ENCODE measurements at regions not wholly inside any gene's neighbourhood (a gene's known extent, or its start where the extent isn't known, plus 50 kb on each side); places are given as distances from the start of the nearest gene placed in this dataset.
"Not testable (repeated sequence)": the region's sequence is repeated elsewhere in the genome, so short reads cannot be mapped to it uniquely, and the experiment has no call there.

- peaks cover 20 to 30% (median 27%) of the 10 kb centered on the region in 3 donors for H3K4me1 Mint-ChIP-seq
- H3K27me3 Mint-ChIP-seq; H3K36me3 Mint-ChIP-seq; H3K27me3 ChIP-seq (ENCODE audit: insufficient read depth, low read length, poor library complexity, severe bottlenecking); DNase-seq; POLR2A ChIA-PET; H3K27ac ChIP-seq (ENCODE audit: low read depth, low read length); H3K9me3 Mint-ChIP-seq; H3K36me3 ChIP-seq (ENCODE audit: insufficient read depth, low read length); H3K4me3 ChIP-seq (ENCODE audit: low read length); H3K9me3 ChIP-seq (ENCODE audit: low read length); H3K4me3 Mint-ChIP-seq; H3K27ac Mint-ChIP-seq: not testable (repeated sequence)
- H3K4me1 ChIP-seq (ENCODE audit: insufficient read depth, low read length) = peaks cover 17% of the 10 kb centered on the region
- CTCF ChIA-PET = interaction anchor here (1.9 kb wide), 1 partner anchor 12 kb away, joined by 5 read pairs; no protein-coding TSS in a partner anchor
These were observed 109.5 kb downstream of the AKAP11 start for GRCh38 chr13:42381426-42381825.

DNA sequence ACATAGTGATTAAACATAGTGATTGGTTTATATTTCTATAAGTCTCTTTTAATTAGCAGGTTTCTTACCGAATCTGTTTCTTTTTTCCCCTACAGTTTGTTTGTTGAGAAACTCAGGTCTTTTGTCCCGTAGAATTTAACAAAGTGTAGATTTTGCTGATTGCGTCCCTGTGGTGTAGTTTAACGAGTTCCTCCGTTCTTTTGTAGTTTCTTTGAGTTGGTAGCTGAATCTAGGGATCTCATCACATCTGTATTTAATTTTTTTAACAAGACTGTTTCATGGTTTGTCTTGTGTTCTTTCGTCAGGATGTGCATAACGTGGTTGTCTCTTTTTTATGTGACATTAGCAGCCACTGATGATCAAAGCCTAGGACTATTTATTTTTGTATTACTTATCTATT, 111.1 kb downstream of the AKAP11 start:
- Histone ChIP-seq H3K4me1 (ENCODE audit: insufficient read depth, low read length) (peaks cover 16% of the 10 kb centered on the region), H3K27me3 (ENCODE audit: insufficient read depth, low read length, poor library complexity, severe bottlenecking) (no peaks in the 10 kb centered on the region), H3K36me3 (ENCODE audit: insufficient read depth, low read length) (no peaks in the 10 kb centered on the region), H3K9me3 (ENCODE audit: low read length) (no peaks in the 10 kb centered on the region), H3K4me3 (ENCODE audit: low read length) (no peak overlapping the region), H3K27ac (ENCODE audit: low read depth, low read length) (no peak overlapping the region)
- CTCF ChIA-PET = interaction anchor here (1.8 kb wide), 1 partner anchor 17 kb away, joined by 4 read pairs; no protein-coding TSS in a partner anchor
- Mint-ChIP-seq H3K27ac (no peak overlapping the region), H3K36me3 (peaks cover 0 to 2% (median 0%) of the 10 kb centered on the region in 3 donors), H3K9me3 (no peaks in the 10 kb centered on the region), H3K4me1 (peaks cover 22 to 34% (median 31%) of the 10 kb centered on the region in 3 donors), H3K27me3 (no peaks in the 10 kb centered on the region), H3K4me3 (no peak overlapping the region)
- no peak for DNase-seq
- POLR2A ChIA-PET = no interaction called here

GRCh38 chr13:42384265-42384664, 112.3 kb downstream of the AKAP11 start:
- no peaks in the 10 kb centered on the region for H3K27me3 ChIP-seq (ENCODE audit: insufficient read depth, low read length, poor library complexity, severe bottlenecking)
- ChIA-PET CTCF (no interaction called here), POLR2A (no interaction called here)
- Mint-ChIP-seq H3K27ac (no peak overlapping the region), H3K9me3 (no peaks in the 10 kb centered on the region), H3K36me3 (peaks cover 0 to 2% (median 0%) of the 10 kb centered on the region in 3 donors), H3K27me3 (no peaks in the 10 kb centered on the region), H3K4me3 (no peak overlapping the region), H3K4me1 (peaks cover 25 to 32% (median 30%) of the 10 kb centered on the region in 3 donors)
- H3K36me3 ChIP-seq (ENCODE audit: insufficient read depth, low read length) = no peaks in the 10 kb centered on the region
- H3K27ac ChIP-seq (ENCODE audit: low read depth, low read length) = no peak overlapping the region
- no peaks in the 10 kb centered on the region for H3K9me3 ChIP-seq (ENCODE audit: low read length)
- no peak for DNase-seq
- H3K4me3 ChIP-seq (ENCODE audit: low read length) = no peak overlapping the region
- H3K4me1 ChIP-seq (ENCODE audit: insufficient read depth, low read length) = peaks cover 16% of the 10 kb centered on the region

DNA sequence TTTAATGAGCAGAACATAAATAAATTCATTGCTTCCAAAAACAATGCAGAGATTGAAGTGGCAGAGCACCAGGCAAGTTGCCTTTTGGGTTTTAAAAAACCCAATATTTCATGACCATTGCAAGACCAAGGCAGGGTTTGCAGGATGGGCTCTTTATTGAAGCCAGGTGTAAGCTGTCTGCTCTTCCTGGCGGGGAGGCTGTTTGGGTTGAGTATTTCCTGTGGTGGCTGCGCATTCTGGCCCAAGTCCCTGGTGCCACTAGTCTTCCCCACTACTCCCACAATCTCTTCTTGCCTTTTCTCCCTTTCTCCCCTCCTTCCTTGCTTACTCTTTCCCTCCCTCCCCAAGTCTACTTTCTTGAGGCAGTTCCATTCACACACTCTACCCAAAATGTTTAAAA, 116.4 kb downstream of the AKAP11 start:
- H3K9me3 ChIP-seq (ENCODE audit: low read length) = no peaks in the 10 kb centered on the region
- ChIA-PET POLR2A (interaction anchor here (0.7 kb wide), 1 partner anchor 33 kb away, joined by 19 read pairs; no protein-coding TSS in a partner anchor), CTCF (interaction anchor here (0.7 to 1.3 kb wide), 2 partner anchors 14 to 33 kb away, joined by 3 to 5 read pairs; no protein-coding TSS in a partner anchor)
- Mint-ChIP-seq H3K4me3 (peak overlapping the region in 2 of 7 donors; percentile 5 to 41), H3K27me3 (no peaks in the 10 kb centered on the region), H3K36me3 (peaks cover 0 to 2% (median 0%) of the 10 kb centered on the region in 3 donors), H3K27ac (peak overlapping the region in 5 of 8 donors; percentile 27 to 56 (median 43)), H3K9me3 (no peaks in the 10 kb centered on the region), H3K4me1 (peaks cover 45 to 51% (median 50%) of the 10 kb centered on the region in 3 donors)
- H3K36me3 ChIP-seq (ENCODE audit: insufficient read depth, low read length) = no peaks in the 10 kb centered on the region
- H3K27me3 ChIP-seq (ENCODE audit: insufficient read depth, low read length, poor library complexity, severe bottlenecking) = no peaks in the 10 kb centered on the region
- peaks cover 31% of the 10 kb centered on the region for H3K4me1 ChIP-seq (ENCODE audit: insufficient read depth, low read length)
- H3K27ac ChIP-seq (ENCODE audit: low read depth, low read length) = no peak overlapping the region
- H3K4me3 ChIP-seq (ENCODE audit: low read length) = no peak overlapping the region
- no peak for DNase-seq

GRCh38 chr13:42389041-42389440, 117.1 kb downstream of the AKAP11 start:
- Mint-ChIP-seq H3K9me3 (no peaks in the 10 kb centered on the region), H3K27ac (no peak overlapping the region), H3K4me3 (no peak overlapping the region), H3K4me1 (peaks cover 52 to 58% (median 57%) of the 10 kb centered on the region in 3 donors), H3K27me3 (no peaks in the 10 kb centered on the region), H3K36me3 (peaks cover 0 to 2% (median 0%) of the 10 kb centered on the region in 3 donors)
- H3K9me3 ChIP-seq (ENCODE audit: low read length) = no peaks in the 10 kb centered on the region
- no peak overlapping the region for H3K4me3 ChIP-seq (ENCODE audit: low read length)
- no peaks in the 10 kb centered on the region for H3K27me3 ChIP-seq (ENCODE audit: insufficient read depth, low read length, poor library complexity, severe bottlenecking)
- POLR2A ChIA-PET = interaction anchor here (0.7 kb wide), 1 partner anchor 34 kb away, joined by 19 read pairs; no protein-coding TSS in a partner anchor
- H3K36me3 ChIP-seq (ENCODE audit: insufficient read depth, low read length) = no peaks in the 10 kb centered on the region
- CTCF ChIA-PET = interaction anchor here (1.3 to 1.4 kb wide), 2 partner anchors 10 to 14 kb away, joined by 5 to 6 read pairs; no protein-coding TSS in a partner anchor
- H3K27ac ChIP-seq (ENCODE audit: low read depth, low read length) = no peak overlapping the region
- DNase-seq = no peak
- H3K4me1 ChIP-seq (ENCODE audit: insufficient read depth, low read length) = peaks cover 38% of the 10 kb centered on the region

GRCh38 chr13:42392180-42392579, 120.2 kb downstream of the AKAP11 start:
- Mint-ChIP-seq H3K4me1 (peaks cover 78 to 84% (median 83%) of the 10 kb centered on the region in 3 donors), H3K36me3 (no peaks in the 10 kb centered on the region), H3K27ac (peak overlapping the region in 7 of 8 donors; percentile 70 to 94 (median 90)), H3K9me3 (no peaks in the 10 kb centered on the region), H3K4me3 (peak overlapping the region in 4 of 7 donors; percentile 71 to 84 (median 78)), H3K27me3 (no peaks in the 10 kb centered on the region)
- H3K27ac ChIP-seq (ENCODE audit: low read depth, low read length) = no peak overlapping the region
- CTCF ChIA-PET = interaction anchor here (0.9 to 1.4 kb wide), 5 partner anchors 36 to 119 kb away, joined by 3 to 4 read pairs (median 4); no protein-coding TSS in a partner anchor
- H3K4me3 ChIP-seq (ENCODE audit: low read length) = no peak overlapping the region
- POLR2A ChIA-PET = interaction anchor here (1.5 to 1.6 kb wide), 2 partner anchors 14 kb away, joined by 3 to 4 read pairs; no protein-coding TSS in a partner anchor
- H3K9me3 ChIP-seq (ENCODE audit: low read length) = no peaks in the 10 kb centered on the region
- no peaks in the 10 kb centered on the region for H3K27me3 ChIP-seq (ENCODE audit: insufficient read depth, low read length, poor library complexity, severe bottlenecking)
- DNase-seq = no peak
- peaks cover 66% of the 10 kb centered on the region for H3K4me1 ChIP-seq (ENCODE audit: insufficient read depth, low read length)
- no peaks in the 10 kb centered on the region for H3K36me3 ChIP-seq (ENCODE audit: insufficient read depth, low read length)

- peak in 2 of 5 donors; percentile 48 to 58 for DNase-seq
These were observed 121.0 kb downstream of the AKAP11 start for GRCh38 chr13:42392716-42393572.

More at GRCh38 chr13:42392716-42393572, 121.0 kb downstream of the AKAP11 start:
- H3K4me1 ChIP-seq (ENCODE audit: insufficient read depth, low read length) = peaks cover 59% of the 10 kb centered on the region
- Mint-ChIP-seq H3K4me3 (peak overlapping the region; percentile 1 to 84 (median 73)), H3K9me3 (no peaks in the 10 kb centered on the region), H3K27me3 (no peaks in the 10 kb centered on the region), H3K27ac (peak overlapping the region; percentile 79 to 96 (median 90)), H3K36me3 (no peaks in the 10 kb centered on the region), H3K4me1 (peaks cover 75 to 84% (median 82%) of the 10 kb centered on the region in 3 donors)
- CTCF ChIA-PET = interaction anchor here (0.7 to 1.4 kb wide), 7 partner anchors 12 to 120 kb away, joined by 3 to 5 read pairs (median 4); no protein-coding TSS in a partner anchor
- no peaks in the 10 kb centered on the region for H3K27me3 ChIP-seq (ENCODE audit: insufficient read depth, low read length, poor library complexity, severe bottlenecking)
- no peaks in the 10 kb centered on the region for H3K9me3 ChIP-seq (ENCODE audit: low read length)
- POLR2A ChIA-PET = interaction anchor here (0.7 to 1.6 kb wide), 3 partner anchors 13 to 121 kb away, joined by 3 to 4 read pairs (median 3); partner anchors contain the start of gene AKAP11
- no peaks in the 10 kb centered on the region for H3K36me3 ChIP-seq (ENCODE audit: insufficient read depth, low read length)
- H3K4me3 ChIP-seq (ENCODE audit: low read length) = no peak overlapping the region
- H3K27ac ChIP-seq (ENCODE audit: low read depth, low read length) = peak overlapping the region; percentile 22
